Activated naive CD8-positive, alpha-beta T cell treated with anti-CD3 and anti-CD28 coated beads for 36 hours (primary cell): ENCODE measurements at regions not wholly inside any gene's neighbourhood (a gene's known extent, or its start where the extent isn't known, plus 50 kb on each side); places are given as distances from the start of the nearest gene placed in this dataset.
"Not testable (repeated sequence)": the region's sequence is repeated elsewhere in the genome, so short reads cannot be mapped to it uniquely, and the experiment has no call there.

Experiments
- DNase-seq: peaks from one replicate; pipeline ENCODE4 v3.0.0; 2021
- H3K27ac Mint-ChIP-seq: one replicate; pipeline ENCODE4 v1.8.0; 2022; ENCODE audit warnings: mild to moderate bottlenecking, moderate library complexity, mixed read lengths
- H3K27me3 Mint-ChIP-seq: one replicate; pipeline ENCODE4 v1.8.0; 2022; ENCODE audit warnings: mild to moderate bottlenecking, mixed read lengths
- H3K36me3 Mint-ChIP-seq: one replicate; pipeline ENCODE4 v1.8.0; 2021; ENCODE audit warnings: mild to moderate bottlenecking, mixed read lengths
- H3K4me1 Mint-ChIP-seq: one replicate; pipeline ENCODE4 v1.8.0; 2021; ENCODE audit warnings: mixed read lengths
- H3K4me3 Mint-ChIP-seq: one replicate; pipeline ENCODE4 v1.8.0; 2022; ENCODE audit warnings: mild to moderate bottlenecking, moderate library complexity, mixed read lengths
- H3K9me3 Mint-ChIP-seq: one replicate; pipeline ENCODE4 v1.8.0; 2022; ENCODE audit warnings: mixed read lengths

- peaks cover 40% of the 10 kb centered on the region for H3K9me3 Mint-ChIP-seq
- H3K36me3 Mint-ChIP-seq, result peaks cover 17% of the 10 kb centered on the region
- no peaks in the 10 kb centered on the region for H3K27me3 Mint-ChIP-seq
- H3K4me3 Mint-ChIP-seq, result no peak overlapping the region
- H3K4me1 Mint-ChIP-seq, result no peaks in the 10 kb centered on the region
- DNase-seq, result no peak
- no peak overlapping the region for H3K27ac Mint-ChIP-seq
Observed at GRCh38 chr13:99766641-99767045, 204.9 kb downstream of the ZIC5 start.

- H3K4me1 Mint-ChIP-seq, result no peaks in the 10 kb centered on the region
- H3K9me3 Mint-ChIP-seq, result peaks cover 43% of the 10 kb centered on the region
- H3K27me3 Mint-ChIP-seq, result no peaks in the 10 kb centered on the region
- peaks cover 20% of the 10 kb centered on the region for H3K36me3 Mint-ChIP-seq
- no peak overlapping the region for H3K27ac Mint-ChIP-seq
- H3K4me3 Mint-ChIP-seq, result no peak overlapping the region
- no peak for DNase-seq
Observed at GRCh38 chr13:99765869-99766268, 205.7 kb downstream of the ZIC5 start.

GRCh38 chr13:99760456-99760855 lies 211.1 kb downstream of the ZIC5 start:
- H3K4me1 Mint-ChIP-seq, result peaks cover 5% of the 10 kb centered on the region
- no peak overlapping the region for H3K27ac Mint-ChIP-seq
- H3K27me3 Mint-ChIP-seq, result no peaks in the 10 kb centered on the region
- no peak overlapping the region for H3K4me3 Mint-ChIP-seq
- peaks cover 19% of the 10 kb centered on the region for H3K36me3 Mint-ChIP-seq
- DNase-seq, result no peak
- peaks cover 40% of the 10 kb centered on the region for H3K9me3 Mint-ChIP-seq

GRCh38 chr13:99759163-99759552 lies 212.4 kb downstream of the ZIC5 start:
- Mint-ChIP-seq H3K4me1 (peaks cover 5% of the 10 kb centered on the region), H3K9me3 (peaks cover 30% of the 10 kb centered on the region), H3K27me3 (no peaks in the 10 kb centered on the region), H3K36me3 (peaks cover 14% of the 10 kb centered on the region), H3K4me3 (no peak overlapping the region), H3K27ac (no peak overlapping the region)
- no peak for DNase-seq

- Mint-ChIP-seq H3K27ac (no peak overlapping the region), H3K27me3 (no peaks in the 10 kb centered on the region), H3K4me1 (peaks cover 5% of the 10 kb centered on the region), H3K4me3 (no peak overlapping the region), H3K36me3 (peaks cover 12% of the 10 kb centered on the region), H3K9me3 (peaks cover 28% of the 10 kb centered on the region)
- no peak for DNase-seq
Observed at GRCh38 chr13:99758460-99759162, 213.0 kb downstream of the ZIC5 start.

GRCh38 chr13:99757756-99758459 lies 213.7 kb downstream of the ZIC5 start:
- H3K4me1 Mint-ChIP-seq, result peaks cover 5% of the 10 kb centered on the region
- no peak overlapping the region for H3K27ac Mint-ChIP-seq
- H3K9me3 Mint-ChIP-seq, result peaks cover 24% of the 10 kb centered on the region
- H3K27me3 Mint-ChIP-seq, result no peaks in the 10 kb centered on the region
- H3K36me3 Mint-ChIP-seq, result peaks cover 10% of the 10 kb centered on the region
- no peak for DNase-seq
- no peak overlapping the region for H3K4me3 Mint-ChIP-seq

GRCh38 chr13:99756281-99756680 lies 215.3 kb downstream of the ZIC5 start:
- Mint-ChIP-seq H3K4me3 (no peak overlapping the region), H3K4me1 (peaks cover 5% of the 10 kb centered on the region), H3K27me3 (no peaks in the 10 kb centered on the region), H3K9me3 (peaks cover 13% of the 10 kb centered on the region), H3K27ac (no peak overlapping the region), H3K36me3 (peaks cover 8% of the 10 kb centered on the region)
- no peak for DNase-seq

- not testable (repeated sequence) for H3K9me3 Mint-ChIP-seq, H3K36me3 Mint-ChIP-seq, DNase-seq, H3K4me3 Mint-ChIP-seq, H3K27ac Mint-ChIP-seq, H3K4me1 Mint-ChIP-seq, H3K27me3 Mint-ChIP-seq
Observed at GRCh38 chr13:99754750-99755149, 216.8 kb downstream of the ZIC5 start.

GRCh38 chr13:99752373-99752772 lies 219.2 kb downstream of the ZIC5 start:
- H3K4me1 Mint-ChIP-seq, result no peaks in the 10 kb centered on the region
- no peaks in the 10 kb centered on the region for H3K36me3 Mint-ChIP-seq
- no peaks in the 10 kb centered on the region for H3K27me3 Mint-ChIP-seq
- no peaks in the 10 kb centered on the region for H3K9me3 Mint-ChIP-seq
- no peak for DNase-seq
- H3K27ac Mint-ChIP-seq, result no peak overlapping the region
- no peak overlapping the region for H3K4me3 Mint-ChIP-seq

- no peaks in the 10 kb centered on the region for H3K4me1 Mint-ChIP-seq
- H3K36me3 Mint-ChIP-seq, result peaks cover 2% of the 10 kb centered on the region
- DNase-seq, result no peak
- no peak overlapping the region for H3K4me3 Mint-ChIP-seq
- no peaks in the 10 kb centered on the region for H3K9me3 Mint-ChIP-seq
- H3K27me3 Mint-ChIP-seq, result no peaks in the 10 kb centered on the region
- no peak overlapping the region for H3K27ac Mint-ChIP-seq
Observed at GRCh38 chr13:99751517-99752199, 219.9 kb downstream of the ZIC5 start.

GRCh38 chr13:99750951-99751350 lies 220.6 kb downstream of the ZIC5 start:
- H3K4me3 Mint-ChIP-seq, result no peak overlapping the region
- H3K27ac Mint-ChIP-seq, result no peak overlapping the region
- no peaks in the 10 kb centered on the region for H3K4me1 Mint-ChIP-seq
- DNase-seq, result no peak
- H3K9me3 Mint-ChIP-seq, result no peaks in the 10 kb centered on the region
- H3K27me3 Mint-ChIP-seq, result no peaks in the 10 kb centered on the region
- peaks cover 2% of the 10 kb centered on the region for H3K36me3 Mint-ChIP-seq

GRCh38 chr13:99749271-99750019 lies 222.1 kb downstream of the ZIC5 start:
- no peak for DNase-seq
- H3K27ac Mint-ChIP-seq, result no peak overlapping the region
- peaks cover 2% of the 10 kb centered on the region for H3K36me3 Mint-ChIP-seq
- no peaks in the 10 kb centered on the region for H3K9me3 Mint-ChIP-seq
- no peaks in the 10 kb centered on the region for H3K4me1 Mint-ChIP-seq
- no peaks in the 10 kb centered on the region for H3K27me3 Mint-ChIP-seq
- no peak overlapping the region for H3K4me3 Mint-ChIP-seq

- Mint-ChIP-seq H3K9me3 (no peaks in the 10 kb centered on the region), H3K4me3 (no peak overlapping the region), H3K36me3 (peaks cover 2% of the 10 kb centered on the region), H3K4me1 (no peaks in the 10 kb centered on the region), H3K27ac (no peak overlapping the region), H3K27me3 (no peaks in the 10 kb centered on the region)
- DNase-seq, result no peak
Observed at GRCh38 chr13:99747403-99747710, 224.2 kb downstream of the ZIC5 start.

GRCh38 chr13:99746637-99747402 lies 224.7 kb downstream of the ZIC5 start:
- Mint-ChIP-seq H3K27ac (no peak overlapping the region), H3K9me3 (no peaks in the 10 kb centered on the region), H3K36me3 (peaks cover 2% of the 10 kb centered on the region), H3K4me3 (no peak overlapping the region), H3K4me1 (no peaks in the 10 kb centered on the region), H3K27me3 (no peaks in the 10 kb centered on the region)
- no peak for DNase-seq
